ENCODE measurements at regions not wholly inside any gene's neighbourhood (a gene's known extent, or its start where the extent isn't known, plus 50 kb on each side); places are given as distances from the start of the nearest gene placed in this dataset.
"Not testable (repeated sequence)": the region's sequence is repeated elsewhere in the genome, so short reads cannot be mapped to it uniquely, and the experiment has no call there.

DNA sequence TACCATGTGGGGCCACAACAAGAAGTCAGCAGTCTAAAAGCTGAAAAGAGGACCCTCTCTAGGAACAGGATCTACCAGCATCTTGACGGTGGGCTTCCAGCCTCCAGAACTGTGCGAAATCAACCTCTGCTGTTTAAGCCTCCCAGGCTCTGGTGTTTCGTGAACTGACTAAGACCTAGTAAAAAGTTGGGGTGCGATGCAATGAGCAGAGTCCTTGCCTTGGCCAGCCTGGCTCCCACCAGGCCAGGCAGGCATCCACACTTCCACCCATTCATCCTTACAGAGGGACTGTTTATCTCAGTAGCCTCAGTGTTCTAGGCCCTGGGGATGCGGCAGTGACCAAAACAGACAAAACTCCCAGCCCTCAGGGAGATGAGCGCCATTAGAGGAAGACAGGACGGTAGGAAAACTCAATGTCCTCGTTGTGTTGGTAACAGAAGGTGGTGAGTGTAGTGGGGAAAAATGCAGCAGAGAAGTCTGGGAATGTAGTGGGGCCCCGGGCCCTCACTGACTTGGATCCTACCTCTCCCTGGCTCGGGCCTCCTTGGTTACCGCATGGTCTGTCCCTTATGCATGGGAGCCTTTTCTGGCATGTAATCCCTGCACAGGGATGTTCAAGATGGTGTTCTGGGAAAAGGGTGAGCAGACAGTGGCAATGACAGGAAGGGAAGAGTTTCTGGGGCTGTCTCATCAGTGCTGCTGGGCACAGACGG, 271.8 kb upstream of the HS6ST1 start:
- no peak for DNase-seq

DNA sequence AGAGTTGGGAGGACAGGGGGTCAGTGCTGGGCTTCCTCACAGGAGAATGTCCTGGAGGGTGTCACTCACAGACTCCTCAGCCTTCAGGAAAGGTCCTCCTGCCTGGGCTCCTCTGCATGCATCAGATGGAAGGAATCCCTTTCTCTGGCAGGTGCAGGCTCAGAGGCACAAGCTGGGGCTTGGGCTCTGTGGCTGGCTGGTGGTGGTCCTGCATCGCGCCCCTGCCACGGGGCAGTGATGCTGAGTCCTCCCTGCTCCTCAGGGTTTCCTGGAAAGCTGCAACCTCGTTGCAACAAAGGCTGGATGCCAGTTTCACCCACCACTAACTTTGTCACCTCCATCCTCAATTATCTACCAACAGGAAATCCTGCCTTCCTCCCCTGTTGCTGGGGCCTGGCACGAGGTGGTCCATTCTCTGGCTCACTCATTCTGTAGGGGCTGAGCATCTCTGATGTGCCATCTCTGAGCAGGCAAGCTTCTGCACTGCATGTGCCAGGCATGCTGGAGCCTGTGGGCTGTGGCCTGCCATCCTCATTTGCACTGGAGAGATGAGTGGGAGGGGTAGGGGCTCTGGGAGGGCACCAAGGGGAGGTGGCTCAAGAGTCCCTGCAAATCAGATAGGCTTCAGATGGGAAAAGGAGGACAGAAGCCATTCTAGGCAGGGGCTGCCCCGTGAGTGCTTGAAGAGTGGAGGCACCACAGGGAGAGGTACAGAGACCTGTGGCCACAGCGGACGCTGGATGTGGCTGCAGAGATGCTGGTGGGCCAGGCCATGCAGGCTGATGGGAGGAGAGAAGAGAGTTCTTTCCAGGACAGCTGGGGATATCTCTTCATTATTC, 272.6 kb upstream of the HS6ST1 start:
- DNase-seq, result no peak

DNA sequence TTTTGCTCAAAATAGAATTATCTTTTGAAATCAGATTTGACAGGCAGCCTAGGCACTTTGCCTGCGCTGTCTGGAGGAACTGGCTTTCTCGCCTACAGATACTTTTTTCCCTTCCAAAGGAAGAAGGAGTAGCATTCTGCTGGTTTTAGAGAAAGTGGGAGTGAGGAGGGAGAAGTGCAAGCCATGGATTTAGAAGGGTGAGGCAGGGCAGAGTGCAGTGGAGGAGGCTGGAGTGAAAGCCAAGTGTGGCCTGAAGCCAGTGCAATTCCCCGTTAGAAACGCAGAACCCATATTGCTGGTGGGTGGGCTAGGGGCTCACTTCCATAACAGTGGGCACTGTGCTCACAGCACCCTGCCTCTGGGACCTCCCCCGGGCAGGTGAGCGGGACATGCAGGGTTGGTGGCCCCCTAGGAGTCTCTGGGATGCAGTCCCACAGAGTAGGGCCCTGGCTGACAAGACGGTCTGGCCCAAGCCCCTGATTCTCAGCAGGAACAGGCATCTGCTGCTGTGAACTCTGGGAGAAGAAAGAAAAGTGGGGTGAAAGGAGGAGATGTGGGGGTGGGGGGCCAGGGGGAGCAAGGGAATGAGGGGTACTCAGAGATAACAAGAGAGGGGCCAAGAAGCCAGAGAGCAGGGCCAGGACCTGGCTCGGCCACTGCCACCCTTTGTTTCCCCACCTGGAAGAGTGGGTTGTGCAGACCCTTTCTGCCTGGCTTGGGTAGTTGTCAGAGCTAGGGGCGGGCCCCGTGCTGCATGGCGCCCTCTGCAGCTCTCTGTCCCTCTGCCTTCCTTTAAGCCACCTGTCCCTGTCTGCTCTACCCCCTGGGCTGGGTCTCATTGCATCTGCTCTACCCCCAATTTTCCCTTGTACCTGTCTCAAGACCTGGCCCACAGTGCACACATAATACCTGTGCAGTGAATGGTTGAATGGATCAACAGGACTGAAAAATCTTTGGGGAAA, 273.5 kb upstream of the HS6ST1 start:
- no peak for DNase-seq

DNA sequence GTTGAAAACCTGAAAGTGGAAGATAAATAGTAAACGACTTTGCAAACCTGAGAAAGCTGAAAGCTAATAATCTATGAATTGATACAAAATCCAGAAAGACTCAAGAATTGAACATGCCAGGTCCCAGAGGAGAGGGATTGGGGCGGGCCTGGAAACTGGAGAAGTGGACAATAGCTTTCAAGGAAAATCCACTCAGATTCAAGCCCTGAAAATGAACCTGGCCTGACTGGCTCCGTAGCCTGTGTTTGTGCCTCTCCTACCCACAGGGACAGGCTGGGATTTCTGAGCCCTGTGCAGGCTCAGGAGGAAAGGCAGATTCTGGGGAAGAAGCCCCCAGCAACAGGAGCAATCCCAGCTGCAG, 274.8 kb upstream of the HS6ST1 start:
- no peak for DNase-seq

DNA sequence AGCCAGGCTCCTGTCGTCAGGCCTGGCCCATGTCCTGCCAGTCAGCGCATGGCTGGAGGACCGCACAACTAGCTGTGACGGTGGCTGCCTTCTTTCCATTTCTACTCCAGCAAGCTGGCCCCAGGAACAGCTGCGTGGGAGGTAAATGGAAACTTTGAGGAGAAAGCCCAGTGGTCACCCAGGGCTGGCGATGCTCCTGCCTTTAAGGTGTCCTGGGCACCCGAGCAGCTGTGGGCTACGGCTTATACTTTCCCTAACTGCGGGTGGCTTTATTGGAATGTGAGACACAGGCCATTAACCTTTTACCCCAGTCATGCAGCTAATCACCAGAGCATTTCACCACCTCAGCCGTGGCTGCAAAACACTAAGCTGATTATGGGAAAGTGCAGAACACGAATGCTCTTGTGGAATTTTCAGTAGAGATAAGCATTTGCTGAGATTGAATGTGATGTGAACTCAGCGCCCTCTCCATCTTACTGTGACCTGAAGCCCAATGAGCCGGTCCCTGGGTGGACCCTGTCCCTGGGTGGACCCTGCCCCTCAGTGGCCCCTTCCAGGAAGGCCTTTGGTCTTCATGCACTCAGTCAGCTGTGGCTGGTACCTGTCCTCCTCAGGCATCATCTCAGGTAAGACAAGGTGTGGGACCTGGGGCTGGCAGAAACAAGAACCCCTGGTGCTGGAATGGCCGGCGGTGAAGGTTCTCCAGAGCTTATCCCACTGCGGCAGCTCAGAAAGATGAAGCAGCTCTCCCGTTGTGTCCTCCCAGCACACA, 275.4 kb upstream of the HS6ST1 start:
- DNase-seq, result no peak

DNA sequence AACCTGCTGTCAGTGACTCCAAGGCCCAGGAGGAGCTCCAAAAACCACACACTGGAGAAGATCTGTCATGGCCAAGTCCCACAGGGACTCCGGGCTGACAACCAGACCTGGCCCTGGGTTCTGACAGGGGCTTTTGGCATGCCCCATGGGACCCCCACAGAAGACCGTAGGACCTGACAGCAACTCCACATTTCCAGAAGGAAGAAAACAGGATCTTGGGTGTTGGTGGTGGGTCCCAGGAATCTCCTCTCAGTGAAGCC, 275.9 kb upstream of the HS6ST1 start:
- no peak for DNase-seq

DNA sequence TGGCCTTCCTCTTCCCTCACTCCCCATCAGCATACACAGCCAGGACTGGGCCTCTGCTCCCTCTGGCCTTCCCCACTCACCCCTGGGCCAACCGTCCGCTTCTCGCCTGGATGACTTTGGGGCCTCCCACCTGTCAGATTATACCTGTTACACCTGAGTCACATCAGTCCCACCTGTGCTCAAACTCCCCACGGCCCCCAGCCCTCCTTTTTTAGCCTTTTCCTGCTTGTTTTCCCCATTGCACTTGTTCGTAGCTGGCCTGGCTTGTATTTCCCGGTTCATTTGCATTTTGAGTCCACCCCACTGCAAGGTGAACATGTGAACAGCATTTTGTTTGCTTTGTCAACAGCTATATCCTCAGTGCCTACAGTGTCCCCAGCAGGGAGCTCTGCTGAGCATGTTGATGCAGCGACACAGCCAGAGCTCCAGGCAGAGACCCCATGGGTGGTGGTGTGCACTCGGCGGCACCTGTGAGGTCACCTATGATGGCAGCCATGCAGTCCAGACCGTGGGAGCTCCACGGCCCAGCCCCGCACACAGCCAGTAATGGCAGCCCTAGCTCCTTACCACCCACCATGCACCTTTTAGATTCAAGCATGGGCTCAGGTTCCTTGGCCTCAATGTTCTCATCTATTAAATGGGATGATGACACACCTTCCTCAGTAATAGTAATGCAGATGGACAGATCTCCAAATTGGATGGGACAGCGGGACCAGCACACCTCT, 276.4 kb upstream of the HS6ST1 start:
- no peak for DNase-seq

DNA sequence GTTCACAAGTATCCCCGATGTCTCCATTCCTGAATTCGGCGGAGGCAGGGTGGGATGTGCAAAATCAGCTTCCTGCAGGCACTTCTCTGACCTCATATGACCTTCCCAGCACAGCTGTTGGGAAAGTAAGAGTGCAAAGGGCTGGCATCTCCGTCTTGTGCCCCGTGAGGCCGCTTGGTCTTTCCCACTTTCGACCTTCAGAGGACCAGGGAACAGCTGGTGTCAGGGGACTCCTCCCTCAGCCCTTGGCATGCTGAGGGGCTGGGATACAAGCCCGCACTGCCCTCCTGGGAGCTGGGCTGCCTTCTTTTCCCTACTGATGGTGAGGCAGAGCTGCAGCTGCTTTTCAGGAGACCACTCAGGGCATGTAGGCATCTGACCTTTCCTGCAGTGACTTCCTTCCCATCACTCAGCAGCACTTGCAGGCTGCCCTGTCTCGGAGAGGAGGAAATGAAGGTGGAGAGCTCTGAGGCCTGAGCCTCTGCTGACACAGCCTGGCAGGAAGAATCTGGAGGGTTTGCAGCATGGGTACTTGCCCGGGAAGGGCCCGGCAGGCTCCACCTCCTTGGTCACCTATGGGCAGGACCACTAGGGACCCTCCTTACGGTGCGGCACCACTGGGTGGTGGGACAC, 277.2 kb upstream of the HS6ST1 start:
- no peak for DNase-seq

DNA sequence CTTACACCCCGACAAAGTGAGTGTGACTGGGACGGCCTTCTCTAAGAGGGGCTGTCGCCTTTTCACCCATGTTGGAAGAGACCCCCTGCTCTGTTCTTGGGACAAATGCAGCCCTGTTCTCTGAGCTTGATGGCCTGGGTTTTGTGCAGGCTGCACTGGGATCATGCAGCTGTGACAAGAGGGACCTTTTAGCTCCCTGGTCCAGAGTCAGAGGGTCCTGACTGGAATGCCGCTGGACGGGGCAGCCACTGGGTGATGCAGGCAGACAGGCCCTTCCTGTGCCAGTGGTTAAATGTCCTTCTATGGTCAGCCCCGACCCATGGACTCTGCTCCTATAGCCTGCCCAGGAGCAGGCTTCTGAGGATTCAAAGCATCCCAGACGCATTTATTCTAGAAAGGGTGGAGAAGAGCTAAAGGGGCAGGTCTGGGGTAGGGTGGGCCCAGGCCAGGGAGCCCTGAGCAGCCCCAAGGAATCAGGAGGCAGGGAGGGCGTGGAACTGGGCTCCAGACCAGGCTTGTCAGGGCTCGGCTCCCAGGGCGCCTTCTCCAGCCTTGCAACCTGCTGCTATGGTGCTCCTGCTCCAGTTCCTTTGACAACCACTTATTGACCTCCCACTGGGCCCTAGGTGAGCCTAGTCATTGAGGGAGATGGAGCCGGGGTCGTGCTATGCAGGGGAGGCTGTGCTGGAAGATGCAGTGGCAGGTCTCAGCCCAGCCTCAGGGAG, 277.9 kb upstream of the HS6ST1 start:
- no peak for DNase-seq

DNA sequence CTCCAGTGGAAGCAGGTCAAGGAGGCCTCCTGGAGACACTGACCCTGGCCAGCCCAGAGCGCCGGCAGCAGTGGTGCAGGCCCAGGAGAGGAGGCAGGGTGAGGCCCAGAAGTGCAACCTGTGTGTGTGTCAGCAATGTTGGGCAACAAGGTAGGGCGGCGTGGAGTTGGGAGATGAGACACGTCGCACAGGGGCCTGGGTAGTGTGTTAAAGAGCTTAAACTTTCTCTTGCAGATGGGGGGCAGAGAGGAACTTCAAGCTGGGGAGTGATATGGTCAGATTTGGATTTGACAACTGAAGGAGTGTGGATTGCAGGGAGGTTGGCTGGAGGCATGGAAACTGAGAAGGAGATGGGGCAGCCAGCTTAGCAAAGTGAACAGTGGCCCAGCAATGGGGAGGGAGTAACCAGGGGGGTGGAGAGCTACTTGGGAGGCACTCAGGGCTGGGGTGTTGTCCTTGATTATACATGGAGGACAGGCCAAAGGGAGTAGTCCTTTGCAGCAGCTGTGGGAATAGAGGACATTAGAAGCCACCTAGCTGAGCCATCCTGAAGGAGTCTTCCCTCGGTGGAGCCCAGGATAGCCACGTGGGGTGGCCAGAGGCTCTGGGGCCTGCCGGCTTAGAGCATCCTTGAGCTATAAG, 278.6 kb upstream of the HS6ST1 start:
- no peak for DNase-seq

DNA sequence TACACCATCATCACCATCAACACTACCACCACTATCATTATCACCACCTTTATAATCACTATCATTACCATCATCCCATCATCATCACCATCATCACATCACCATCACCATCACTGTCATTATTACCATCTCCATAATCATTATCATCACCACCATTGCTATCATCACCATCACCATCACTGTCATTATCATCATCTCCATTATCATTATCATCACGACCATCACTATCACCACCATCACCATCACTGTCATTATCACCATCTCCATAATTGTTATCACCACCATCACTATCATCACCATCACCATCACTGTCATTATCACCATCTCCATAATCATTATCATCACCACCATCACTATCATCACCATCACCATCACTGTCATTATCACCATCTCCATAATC, 279.6 kb upstream of the HS6ST1 start:
- not testable (repeated sequence) for DNase-seq

DNA sequence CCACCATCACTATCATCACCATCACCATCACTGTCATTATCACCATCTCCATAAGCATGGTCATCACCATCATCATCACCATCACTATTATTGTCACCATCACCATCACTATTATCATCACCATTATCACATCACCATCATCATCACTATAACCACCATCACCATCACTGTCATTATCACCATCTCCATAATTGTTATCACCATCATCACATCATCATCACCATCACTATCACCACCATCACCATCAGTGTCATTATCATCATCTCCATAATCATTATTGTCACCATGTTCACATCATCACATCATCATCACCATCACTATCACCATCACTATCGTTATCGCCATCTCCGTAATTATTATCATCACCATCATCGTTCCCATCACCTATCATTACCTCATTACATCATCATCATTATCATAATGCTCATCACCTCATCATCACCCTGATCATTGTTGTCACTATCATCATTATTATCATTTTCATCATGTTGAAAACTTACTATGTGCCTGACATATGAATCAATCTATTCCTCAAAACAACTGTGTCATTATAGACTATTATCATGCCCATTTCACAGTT, 280.3 kb upstream of the HS6ST1 start:
- DNase-seq, result no peak

DNA sequence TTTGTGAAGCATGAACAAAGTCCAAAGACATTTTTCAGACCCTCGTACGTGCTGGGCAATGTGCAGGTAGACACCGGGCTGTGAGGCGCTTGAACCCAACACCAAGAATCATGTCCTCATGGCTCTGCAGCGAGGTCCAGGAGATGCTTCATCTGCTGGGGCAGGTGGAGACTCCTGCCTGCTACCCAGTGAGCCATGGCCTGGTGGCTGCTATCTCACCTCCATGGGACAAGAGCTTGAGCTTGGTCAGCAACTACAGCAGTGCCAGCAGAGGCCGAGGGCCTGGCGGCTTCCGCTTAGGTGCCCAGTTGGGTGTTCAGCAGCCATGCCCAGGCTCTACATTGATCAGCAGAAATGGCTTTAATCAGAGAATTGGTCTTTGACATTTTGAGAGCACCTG, 281.0 kb upstream of the HS6ST1 start:
- DNase-seq, result no peak

DNA sequence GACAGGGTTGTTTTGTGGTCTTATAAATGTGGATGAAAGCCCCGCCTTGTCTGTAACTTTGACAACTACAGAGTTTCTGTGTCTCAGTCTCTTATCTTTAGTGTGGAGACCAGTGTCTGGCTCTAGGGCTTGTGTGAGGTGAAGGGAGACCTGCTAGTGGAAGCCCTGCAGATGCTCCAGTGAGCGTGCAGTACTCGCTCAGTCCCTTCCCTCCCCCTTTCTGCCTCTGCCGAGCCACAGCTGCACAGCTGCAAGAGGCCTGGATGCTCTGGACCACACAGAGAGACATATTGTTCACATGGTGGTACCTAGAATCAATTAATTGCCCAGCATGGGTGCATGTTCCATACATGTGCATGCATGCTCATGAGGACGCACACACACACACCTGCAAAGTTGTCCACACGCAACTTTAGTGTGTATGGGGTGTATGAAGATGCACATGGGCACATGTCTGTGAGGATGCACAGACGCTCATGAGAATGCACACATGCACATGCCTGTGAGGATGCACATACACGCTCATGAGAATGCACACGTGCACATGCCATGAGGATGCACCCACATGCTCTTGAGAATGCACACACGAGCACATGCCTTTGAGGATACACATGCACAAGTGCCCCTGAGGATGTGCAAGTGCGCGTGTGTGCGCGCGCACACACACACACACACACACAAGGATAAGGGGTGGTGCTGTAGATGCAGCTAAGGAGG, 282.1 kb upstream of the HS6ST1 start:
- DNase-seq, result no peak

DNA sequence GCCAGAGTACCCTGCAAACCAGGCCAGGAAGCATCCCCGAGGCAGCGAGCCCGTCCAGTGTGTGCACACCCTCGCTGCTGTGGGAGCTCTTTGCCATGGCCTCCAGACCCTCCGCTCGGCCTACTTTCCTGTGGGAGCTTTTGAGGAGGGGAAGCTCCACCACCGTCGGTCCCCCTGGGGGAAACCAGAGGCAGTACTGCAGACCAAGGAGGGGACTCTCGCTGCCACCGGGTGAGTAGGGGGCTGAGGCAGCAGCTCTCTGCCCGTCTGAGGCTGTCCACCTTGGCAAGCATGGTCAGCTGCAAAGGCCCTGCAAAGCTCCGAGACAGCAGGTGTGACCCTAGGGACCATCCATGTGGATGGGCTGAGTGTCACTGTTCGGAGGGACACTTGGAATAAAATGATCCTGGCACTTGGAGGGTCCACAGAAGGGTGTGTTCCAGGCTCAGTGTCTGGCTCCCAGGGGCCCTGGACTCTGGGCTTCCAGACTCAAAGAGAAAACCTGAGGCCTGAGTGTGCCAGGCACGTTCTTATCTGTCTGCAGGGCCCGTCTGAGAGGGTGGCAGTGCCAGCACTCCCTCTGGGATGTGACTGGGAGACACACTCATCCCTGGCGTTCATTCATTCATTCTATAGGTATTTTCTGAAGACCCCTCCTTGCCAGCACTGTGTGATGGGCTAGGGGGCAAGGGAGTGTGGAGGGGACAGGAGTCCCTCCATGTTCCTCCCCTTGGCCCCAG, 282.8 kb upstream of the HS6ST1 start:
- DNase-seq, result no peak

DNA sequence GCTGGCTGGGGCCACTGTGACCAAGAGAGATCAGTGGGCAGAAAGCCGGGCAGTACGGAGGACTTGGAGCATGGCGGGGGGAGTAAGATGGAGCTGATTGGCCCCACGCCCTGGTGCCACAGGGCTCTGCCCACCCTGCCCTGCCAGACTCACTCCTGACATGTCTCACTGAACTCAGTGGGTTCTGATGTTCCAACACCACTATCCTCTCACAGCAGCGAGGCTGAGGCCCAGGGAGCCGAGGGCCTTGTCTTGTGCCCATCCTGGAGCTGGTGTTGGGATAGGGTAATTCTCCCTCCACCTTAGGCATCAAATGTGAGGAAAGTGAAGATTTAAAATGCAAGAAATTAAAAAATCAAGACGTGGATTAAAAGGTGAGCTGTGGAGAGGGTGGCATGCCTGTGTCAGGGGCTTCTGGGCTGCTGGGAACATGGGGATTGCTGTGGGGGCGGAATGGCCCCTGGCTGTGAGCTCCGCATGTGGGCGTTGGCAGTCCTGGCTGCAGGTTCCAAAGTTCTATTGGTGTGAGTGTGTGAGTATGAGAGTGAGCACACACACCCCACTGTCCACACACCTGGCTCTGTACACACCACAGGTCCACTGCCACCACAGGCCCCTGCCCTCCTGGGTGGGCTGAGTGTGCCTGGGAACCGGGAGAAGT, 283.5 kb upstream of the HS6ST1 start:
- no peak for DNase-seq

DNA sequence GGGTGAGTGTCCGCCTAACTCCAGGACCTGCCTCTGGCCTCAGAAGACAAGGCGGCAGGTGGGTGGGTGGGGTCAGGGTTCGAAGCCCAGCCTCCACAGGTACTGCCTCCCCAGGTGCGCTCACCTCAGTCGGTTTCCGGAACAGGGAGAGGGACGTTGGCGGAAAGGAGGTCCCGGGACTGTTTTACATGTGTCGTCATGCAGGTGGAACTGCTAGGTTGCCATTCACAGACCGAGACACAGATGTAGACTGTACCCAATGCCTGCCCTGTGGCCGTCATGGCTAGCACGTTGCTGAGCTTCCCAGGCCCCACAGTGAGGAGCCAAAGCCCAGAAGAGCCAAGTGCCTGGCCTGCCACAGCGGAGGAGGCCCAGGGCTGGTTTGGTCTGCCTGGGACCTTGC, 284.0 kb upstream of the HS6ST1 start:
- no peak for DNase-seq

DNA sequence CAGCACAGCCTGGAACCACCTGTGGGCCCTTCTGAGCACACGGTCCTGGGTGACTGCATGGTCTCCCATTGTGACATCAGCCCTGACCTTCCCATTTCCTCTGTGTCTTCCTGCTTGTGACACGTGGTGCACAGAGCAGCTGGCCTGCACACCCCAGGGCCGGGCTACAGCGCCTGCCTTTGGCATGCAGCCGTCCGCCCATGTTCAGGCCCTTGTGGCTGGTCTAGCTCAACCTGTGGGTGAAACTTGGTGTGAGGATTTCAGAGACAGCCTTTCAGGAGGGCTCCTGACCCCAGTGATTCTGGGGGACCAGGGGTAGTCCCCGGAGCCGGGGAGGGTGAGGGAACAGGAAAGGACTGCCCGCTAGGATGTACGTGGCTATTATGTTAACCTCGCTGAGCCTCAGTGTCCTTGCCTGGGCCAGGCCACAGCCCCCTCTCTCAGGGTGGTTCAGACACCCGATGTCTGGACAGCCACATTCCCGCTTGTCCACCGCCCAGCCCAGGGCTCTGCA, 284.8 kb upstream of the HS6ST1 start:
- no peak for DNase-seq
